ENCODE measurements at regions not wholly inside any gene's neighbourhood (a gene's known extent, or its start where the extent isn't known, plus 50 kb on each side); places are given as distances from the start of the nearest gene placed in this dataset.

GRCh38 chr7:51759985-51760384, 443.4 kb upstream of the COBL start:
- no peak for TF ChIP-seq CTCF (IDR thresholded peaks at IDR 0.05)
- no peak for TF ChIP-seq POLR2A (IDR thresholded peaks at IDR 0.05)
- TF ChIP-seq POLR2AphosphoS5 (IDR thresholded peaks at IDR 0.05), result no peak
- TF ChIP-seq EP300 (IDR thresholded peaks at IDR 0.05), result no peak

Measured in sigmoid colon (tissue), 4 donors.